ENCODE measurements at regions not wholly inside any gene's neighbourhood (a gene's known extent, or its start where the extent isn't known, plus 50 kb on each side); places are given as distances from the start of the nearest gene placed in this dataset.

GRCh38 chr13:36750046-36750445 is 69.0 kb upstream of the RFXAP start:
- no peaks in the 10 kb centered on the region for H4K20me1 ChIP-seq (ENCODE audit: insufficient read depth)
- CTCF ChIA-PET, result no interaction called here

GRCh38 chr13:36750461-36750860 is 68.6 kb upstream of the RFXAP start:
- Histone ChIP-seq H3K27ac (no peak overlapping the region), H3F3A (ENCODE audit: insufficient read depth, low read depth) (no peaks in the 10 kb centered on the region), H3K9me2 (ENCODE audit: insufficient read depth) (no peaks in the 10 kb centered on the region), H4K20me1 (ENCODE audit: insufficient read depth) (no peaks in the 10 kb centered on the region), H3K4me1 (replicated peaks; ENCODE audit: insufficient read depth) (no peaks in the 10 kb centered on the region), H3K4me2 (no peak overlapping the region), H3K27me3 (ENCODE audit: insufficient read depth, low read depth) (no peaks in the 10 kb centered on the region), H3K79me2 (ENCODE audit: low read depth) (no peaks in the 10 kb centered on the region), H3K36me3 (ENCODE audit: low read depth) (no peaks in the 10 kb centered on the region), H2AFZ (0 out of 2 replicates have a peak overlapping the region, but pooled peaks have one; percentile 18), H3K9me3 (ENCODE audit: insufficient read depth, low read depth) (no peaks in the 10 kb centered on the region), H3K4me3 (no peak overlapping the region)
- TF ChIP-seq CTCF (conservative IDR thresholded peaks at IDR 0.05) (no peak), EZH2 (IDR thresholded peaks at IDR 0.05; ENCODE audit: low read depth) (no peak)
- ChIA-PET CTCF (no interaction called here), POLR2A (ENCODE audit: unreplicated experiment) (interaction anchor here (0.6 kb wide), 1 partner anchor 12 kb away, joined by 3 read pairs; no protein-coding TSS in a partner anchor)
- BruUV-seq (replicated peaks), result no TSS peak
- intact Hi-C loops (cut with micrococcal nuclease; ENCODE audit: unreplicated experiment), result no loop called here
- DNase-seq, result no peak

More at GRCh38 chr13:36750046-36750445, 69.0 kb upstream of the RFXAP start:
- H3K9me2 ChIP-seq (ENCODE audit: insufficient read depth), result no peaks in the 10 kb centered on the region
- H2AFZ ChIP-seq, result 0 out of 2 replicates have a peak overlapping the region, but pooled peaks have one; percentile 18
- no peaks in the 10 kb centered on the region for H3K79me2 ChIP-seq (ENCODE audit: low read depth)
- TF ChIP-seq CTCF (conservative IDR thresholded peaks at IDR 0.05) (no peak), EZH2 (IDR thresholded peaks at IDR 0.05; ENCODE audit: low read depth) (no peak)
- no peaks in the 10 kb centered on the region for H3F3A ChIP-seq (ENCODE audit: insufficient read depth, low read depth)
- no peaks in the 10 kb centered on the region for H3K36me3 ChIP-seq (ENCODE audit: low read depth)
- no peaks in the 10 kb centered on the region for H3K9me3 ChIP-seq (ENCODE audit: insufficient read depth, low read depth)
- H3K27ac ChIP-seq, result no peak overlapping the region
- H3K4me2 ChIP-seq, result no peak overlapping the region
- DNase-seq, result no peak
- H3K4me3 ChIP-seq, result no peak overlapping the region
- POLR2A ChIA-PET (ENCODE audit: unreplicated experiment), result no interaction called here
- BruUV-seq (replicated peaks), result no TSS peak
- no peaks in the 10 kb centered on the region for H3K27me3 ChIP-seq (ENCODE audit: insufficient read depth, low read depth)
- intact Hi-C loops (cut with micrococcal nuclease; ENCODE audit: unreplicated experiment), result no loop called here
- no peaks in the 10 kb centered on the region for H3K4me1 ChIP-seq (replicated peaks; ENCODE audit: insufficient read depth)

GRCh38 chr13:36750946-36751345 is 68.1 kb upstream of the RFXAP start:
- no TSS peak for BruUV-seq (replicated peaks)
- no peak overlapping the region for H3K4me2 ChIP-seq
- no peak overlapping the region for H2AFZ ChIP-seq
- H3K27ac ChIP-seq, result no peak overlapping the region
- DNase-seq, result no peak
- no peaks in the 10 kb centered on the region for H3K36me3 ChIP-seq (ENCODE audit: low read depth)
- TF ChIP-seq CTCF (conservative IDR thresholded peaks at IDR 0.05) (no peak), EZH2 (IDR thresholded peaks at IDR 0.05; ENCODE audit: low read depth) (no peak)
- no peaks in the 10 kb centered on the region for H3K79me2 ChIP-seq (ENCODE audit: low read depth)
- no peaks in the 10 kb centered on the region for H3K27me3 ChIP-seq (ENCODE audit: insufficient read depth, low read depth)
- no peaks in the 10 kb centered on the region for H3K4me1 ChIP-seq (replicated peaks; ENCODE audit: insufficient read depth)
- ChIA-PET CTCF (no interaction called here), POLR2A (ENCODE audit: unreplicated experiment) (interaction anchor here (0.6 kb wide), 1 partner anchor 11 kb away, joined by 3 read pairs; no protein-coding TSS in a partner anchor)
- no peaks in the 10 kb centered on the region for H4K20me1 ChIP-seq (ENCODE audit: insufficient read depth)
- no peaks in the 10 kb centered on the region for H3K9me2 ChIP-seq (ENCODE audit: insufficient read depth)
- intact Hi-C loops (cut with micrococcal nuclease; ENCODE audit: unreplicated experiment), result no loop called here
- H3K4me3 ChIP-seq, result no peak overlapping the region
- H3F3A ChIP-seq (ENCODE audit: insufficient read depth, low read depth), result no peaks in the 10 kb centered on the region
- H3K9me3 ChIP-seq (ENCODE audit: insufficient read depth, low read depth), result no peaks in the 10 kb centered on the region
